Fibroblast of upper back skin (primary cell): ENCODE measurements at regions not wholly inside any gene's neighbourhood (a gene's known extent, or its start where the extent isn't known, plus 50 kb on each side); places are given as distances from the start of the nearest gene placed in this dataset.
"Not testable (repeated sequence)": the region's sequence is repeated elsewhere in the genome, so short reads cannot be mapped to it uniquely, and the experiment has no call there.

Experiments used
- DNase-seq: peaks from one replicate; pipeline ENCODE4 v3.0.0-alpha.2; 2013

- no peak for DNase-seq
These were observed 132.4 kb upstream of the ZNF516 start for GRCh38 chr18:76627444-76627843.

GRCh38 chr18:76626991-76627390 lies 131.9 kb upstream of the ZNF516 start:
- DNase-seq = no peak

- no peak for DNase-seq
These were observed 127.6 kb upstream of the ZNF516 start for GRCh38 chr18:76622651-76623050.

- DNase-seq = peak; percentile 70
These were observed 126.9 kb upstream of the ZNF516 start for GRCh38 chr18:76621782-76622495.

GRCh38 chr18:76621226-76621625 lies 126.2 kb upstream of the ZNF516 start:
- DNase-seq = no peak

GRCh38 chr18:76620321-76621170 lies 125.5 kb upstream of the ZNF516 start:
- DNase-seq = peak; percentile 77

GRCh38 chr18:76619621-76620315 lies 124.7 kb upstream of the ZNF516 start:
- peak; percentile 51 for DNase-seq

- peak; percentile 10 for DNase-seq
These were observed 124.2 kb upstream of the ZNF516 start for GRCh38 chr18:76619261-76619620.

- no peak for DNase-seq
These were observed 123.7 kb upstream of the ZNF516 start for GRCh38 chr18:76618721-76619120.

- no peak for DNase-seq
These were observed 121.3 kb upstream of the ZNF516 start for GRCh38 chr18:76616373-76616772.

GRCh38 chr18:76615065-76615733 lies 120.2 kb upstream of the ZNF516 start:
- DNase-seq = no peak

GRCh38 chr18:76613755-76614120 lies 118.7 kb upstream of the ZNF516 start:
- DNase-seq = no peak

- no peak for DNase-seq
These were observed 118.2 kb upstream of the ZNF516 start for GRCh38 chr18:76613053-76613754.

- DNase-seq = not testable (repeated sequence)
These were observed 116.7 kb upstream of the ZNF516 start for GRCh38 chr18:76611750-76612045.

GRCh38 chr18:76610933-76611749 lies 116.1 kb upstream of the ZNF516 start:
- peak; percentile 36 for DNase-seq

GRCh38 chr18:76610012-76610411 lies 115.0 kb upstream of the ZNF516 start:
- DNase-seq = no peak

GRCh38 chr18:76605341-76605929 lies 110.4 kb upstream of the ZNF516 start:
- no peak for DNase-seq

GRCh38 chr18:76604935-76605240 lies 109.8 kb upstream of the ZNF516 start:
- DNase-seq = no peak

- DNase-seq = no peak
These were observed 109.3 kb upstream of the ZNF516 start for GRCh38 chr18:76604108-76604934.

- no peak for DNase-seq
These were observed 107.1 kb upstream of the ZNF516 start for GRCh38 chr18:76602191-76602590.

GRCh38 chr18:76600076-76600475 lies 105.0 kb upstream of the ZNF516 start:
- DNase-seq = not testable (repeated sequence)
